Brain pericyte (primary cell): ENCODE measurements at regions not wholly inside any gene's neighbourhood (a gene's known extent, or its start where the extent isn't known, plus 50 kb on each side); places are given as distances from the start of the nearest gene placed in this dataset.

ENCODE experiments used
- DNase-seq: peaks from one replicate; pipeline ENCODE4 v3.0.0-alpha.2; 2012; ENCODE audit warnings: low read depth, low spot score

DNA sequence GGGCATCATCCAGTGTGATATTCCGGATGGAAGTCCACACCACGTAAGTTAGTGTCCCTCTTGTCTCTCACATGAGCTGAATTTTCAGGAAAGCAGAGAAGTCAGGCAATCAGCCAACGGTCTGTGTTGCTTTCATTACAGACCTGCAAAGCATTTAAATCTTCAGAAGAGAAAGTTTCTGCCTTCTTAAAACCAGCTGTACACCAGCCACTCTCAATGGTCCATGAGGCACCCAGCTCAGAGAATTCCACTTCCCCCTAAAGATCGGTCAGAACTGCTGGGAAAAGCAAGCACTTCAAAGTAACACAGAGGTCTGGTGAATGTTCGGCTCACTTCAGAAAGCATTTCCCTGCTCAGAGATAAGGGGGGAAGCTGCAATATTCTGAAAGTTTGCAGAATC, 903.7 kb downstream of the EPHA3 start:
- DNase-seq: no peak

DNA sequence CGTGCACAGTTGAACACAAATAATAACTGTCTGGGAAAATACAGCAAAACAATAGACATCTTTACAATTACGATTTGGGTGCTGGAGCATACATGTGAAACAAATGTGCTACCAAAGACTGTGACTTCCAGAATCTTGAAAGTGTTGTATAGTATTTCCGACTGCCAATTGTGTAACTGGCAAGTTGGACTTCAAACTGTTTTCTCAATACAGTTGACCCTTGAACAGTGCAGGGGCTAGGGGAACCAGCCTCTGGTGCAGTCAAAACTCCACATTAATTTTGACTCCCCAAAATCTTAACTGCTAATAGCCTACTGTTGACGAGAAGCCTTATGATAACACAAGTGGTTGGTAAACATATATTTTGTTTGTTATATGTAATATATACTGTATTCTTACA, 904.2 kb downstream of the EPHA3 start:
- DNase-seq: no peak

DNA sequence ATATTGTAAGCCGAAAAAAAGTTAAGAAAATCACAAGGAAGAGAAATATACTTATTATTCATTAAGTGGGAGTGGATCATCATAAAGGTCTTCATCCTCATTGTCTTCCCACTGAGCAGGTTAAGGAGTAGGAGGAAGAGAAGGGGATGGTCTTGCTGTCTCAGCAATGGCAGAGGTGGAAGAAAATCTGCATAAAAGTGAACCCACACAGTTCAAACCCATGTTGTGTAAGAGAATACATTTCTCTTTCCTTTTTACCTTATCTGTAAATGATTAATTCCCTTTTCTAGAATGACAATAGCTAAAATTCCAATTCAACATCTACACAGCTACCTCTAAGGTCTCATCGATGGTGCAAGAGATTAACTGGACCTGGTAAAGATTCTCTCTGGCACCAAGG, 904.6 kb downstream of the EPHA3 start:
- DNase-seq: no peak

DNA sequence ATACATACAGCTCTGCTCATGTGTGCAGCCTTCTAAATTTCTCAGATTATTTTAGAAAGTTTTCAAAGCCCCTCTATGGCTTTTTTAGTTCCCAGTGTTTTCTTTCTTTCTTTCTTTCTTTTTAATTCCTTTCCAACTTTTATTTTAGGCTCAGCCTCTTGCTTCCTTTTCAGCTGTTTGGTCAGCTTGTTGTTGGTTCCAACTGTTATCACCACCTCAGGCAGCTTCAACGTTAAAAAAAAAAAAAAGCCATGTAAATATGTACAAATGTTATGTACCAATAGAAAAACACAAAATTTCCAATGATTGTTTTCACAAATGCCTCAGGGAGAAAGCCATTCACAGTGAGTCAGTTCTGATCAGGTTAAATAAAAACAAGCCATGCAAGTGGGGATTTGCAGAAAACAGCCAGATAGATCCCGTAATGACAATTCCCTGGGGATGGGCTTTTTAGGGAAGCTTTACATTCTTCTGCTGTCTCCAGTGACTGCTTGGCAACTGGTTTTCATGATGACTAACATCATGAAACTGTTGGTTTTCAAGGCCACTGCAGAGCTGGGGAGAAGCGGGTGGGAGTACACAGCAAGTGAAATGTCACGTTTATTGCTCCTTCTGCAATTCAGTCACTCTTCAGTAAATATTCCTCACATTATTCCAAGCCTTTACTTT, 908.4 kb downstream of the EPHA3 start:
- peak; percentile 93 for DNase-seq

DNA sequence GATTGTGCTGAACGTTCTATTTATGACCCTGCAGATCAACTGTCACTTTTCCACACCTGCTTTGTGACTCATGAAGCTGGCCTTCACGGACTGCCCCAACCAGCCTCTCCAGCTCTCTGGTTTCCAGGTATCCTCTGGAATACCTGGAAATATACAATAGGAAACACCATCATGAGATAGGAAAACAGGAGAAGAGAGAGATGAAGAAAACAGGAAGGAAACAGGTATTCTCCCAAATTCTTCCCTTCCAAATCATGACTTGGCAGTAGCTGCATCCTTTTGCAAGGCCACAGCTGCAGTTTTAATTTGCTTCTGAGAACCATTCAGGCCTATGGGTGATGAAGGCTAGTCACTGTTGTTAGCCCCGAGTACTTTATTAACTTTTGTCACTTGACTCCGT, 909.1 kb downstream of the EPHA3 start:
- no peak for DNase-seq

DNA sequence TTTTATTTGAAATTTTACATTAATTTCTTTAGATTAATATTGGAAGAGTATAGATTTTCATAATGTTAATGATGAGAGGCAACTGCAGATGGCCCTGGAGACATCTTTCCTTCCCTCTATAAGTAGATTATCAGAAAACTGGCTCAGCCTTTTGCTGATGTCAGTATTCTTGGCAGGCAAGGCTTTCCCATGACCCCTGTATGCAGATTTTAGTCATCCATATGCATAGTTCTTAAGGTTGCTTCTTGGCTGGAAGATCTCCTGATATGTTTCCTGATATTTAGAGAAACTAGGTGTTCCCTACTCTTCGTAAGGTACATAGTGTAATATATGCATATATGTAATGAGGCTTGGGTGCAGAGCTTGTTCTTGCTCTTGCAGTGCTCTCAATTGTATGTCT, 911.4 kb downstream of the EPHA3 start:
- DNase-seq: no peak

DNA sequence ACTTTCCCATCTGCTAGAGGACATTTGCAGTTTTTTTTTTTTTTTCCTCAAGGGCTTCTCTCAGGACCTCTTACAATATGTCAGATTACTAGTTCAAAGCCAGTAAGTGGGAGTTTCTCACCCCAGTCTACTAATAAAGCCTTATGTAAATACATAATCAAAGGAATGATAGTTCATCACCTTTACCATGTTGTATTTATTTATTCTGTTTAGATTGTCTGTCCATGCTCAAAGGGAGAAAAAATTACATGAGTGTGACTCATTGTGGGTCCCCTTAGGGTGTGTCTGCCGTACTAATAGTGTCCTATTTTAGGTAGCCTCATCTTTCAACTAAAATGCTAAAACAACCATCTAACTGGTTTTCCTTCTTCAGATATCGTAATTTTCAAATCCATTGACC, 917.6 kb downstream of the EPHA3 start:
- DNase-seq: no peak

DNA sequence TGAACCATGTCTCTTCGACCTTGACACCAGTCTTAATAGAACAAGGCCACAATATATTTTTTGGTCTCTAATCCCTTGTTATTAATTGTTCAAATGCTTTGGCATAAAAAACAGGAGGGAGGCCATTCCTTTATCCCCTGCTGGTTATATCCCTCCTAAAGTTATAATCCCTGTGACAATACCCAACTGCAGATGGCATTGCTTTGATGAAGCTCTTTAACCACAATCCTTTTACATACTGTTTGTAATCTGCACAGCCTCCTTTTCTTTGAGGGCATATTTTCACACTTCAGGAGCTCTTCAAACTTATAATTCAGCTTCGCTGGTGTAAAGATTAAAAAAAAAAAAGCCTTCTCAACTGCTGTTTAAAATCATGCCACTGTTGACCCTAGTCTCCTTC, 919.0 kb downstream of the EPHA3 start:
- DNase-seq: no peak

DNA sequence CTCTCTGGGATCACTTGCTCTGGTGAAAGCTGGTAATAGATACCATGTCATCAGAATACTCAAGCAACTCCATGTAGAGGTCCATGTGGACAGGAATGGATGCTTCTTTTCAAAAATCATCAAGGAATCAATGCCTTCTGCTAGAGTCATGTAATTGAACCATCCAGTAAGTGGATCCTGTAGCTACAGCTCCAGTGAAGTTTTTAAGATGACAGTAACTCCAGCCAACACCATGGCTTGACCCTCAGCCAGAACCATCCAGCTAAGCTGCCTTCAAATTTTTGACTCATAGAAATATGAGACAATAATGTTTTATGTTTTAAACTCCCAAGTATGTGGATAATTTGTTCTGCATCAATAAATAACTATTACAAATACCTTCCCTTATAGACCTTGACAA, 923.7 kb downstream of the EPHA3 start:
- DNase-seq: no peak

DNA sequence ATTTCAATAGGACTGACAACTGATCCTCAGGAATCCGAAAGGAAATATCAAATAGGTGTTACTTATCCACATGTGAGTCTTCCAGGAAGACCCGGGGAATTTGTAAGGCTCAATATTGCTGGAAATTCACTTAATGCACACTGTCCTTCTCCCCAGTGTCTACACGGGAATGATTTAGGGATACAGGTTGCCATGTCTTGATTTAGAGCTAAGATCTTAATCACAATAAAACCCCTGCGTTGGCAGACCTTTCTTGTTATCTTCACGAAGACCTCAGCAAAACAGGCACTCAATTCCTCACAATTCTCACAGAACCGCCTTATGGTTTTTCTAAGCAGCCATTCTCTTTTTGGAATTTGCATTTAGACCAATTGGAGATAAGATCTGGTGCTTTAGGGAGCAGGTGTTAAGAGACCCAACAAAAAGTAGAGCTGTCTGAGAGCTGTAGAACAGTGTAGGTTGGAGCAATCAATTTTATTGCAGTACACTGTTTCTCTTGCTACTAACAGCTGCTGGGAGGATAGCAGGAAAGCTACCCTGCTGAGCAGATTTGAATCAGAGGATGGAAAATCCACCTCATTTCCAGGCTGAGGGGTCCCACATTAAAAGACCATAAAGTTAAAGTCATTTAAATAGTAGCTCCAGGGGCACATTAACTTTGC, 925.7 kb downstream of the EPHA3 start:
- DNase-seq: no peak

DNA sequence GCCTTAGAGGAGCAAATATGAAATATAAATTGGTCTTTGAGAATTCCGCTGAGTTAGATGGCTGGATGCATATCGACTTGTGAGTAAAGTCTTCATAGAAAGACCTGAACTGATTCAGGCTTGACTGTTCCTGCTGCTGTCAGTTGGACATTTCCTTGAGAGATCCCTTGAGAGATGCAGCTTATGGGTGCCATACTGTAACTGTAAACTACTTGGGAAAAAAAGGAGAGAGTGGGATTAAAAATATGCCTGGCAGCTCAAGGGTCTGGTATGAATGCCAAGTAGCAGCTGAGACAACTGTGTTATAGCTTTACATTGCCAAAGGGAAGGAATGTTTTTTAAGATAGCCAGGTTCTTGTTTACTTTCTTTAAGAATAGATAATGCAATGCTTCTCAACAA, 926.6 kb downstream of the EPHA3 start:
- DNase-seq: no peak

DNA sequence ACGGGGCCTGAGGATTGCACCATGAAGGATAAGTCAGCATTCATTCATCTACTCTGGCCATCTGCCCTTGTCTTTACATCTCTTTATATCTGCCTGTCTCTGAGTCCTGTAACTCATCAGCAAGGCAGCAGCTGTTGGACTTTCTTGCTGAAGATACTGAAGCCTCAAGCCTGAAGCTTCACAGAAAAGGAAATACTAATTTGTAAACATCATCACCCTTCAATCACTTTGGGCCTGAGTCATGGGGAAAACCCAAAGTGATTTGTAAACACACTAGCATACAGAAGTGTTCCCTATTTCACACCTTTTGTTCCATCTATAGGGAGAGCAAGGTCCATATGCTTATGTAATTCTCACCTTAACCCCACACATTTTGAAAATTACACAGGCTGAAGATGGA, 928.2 kb downstream of the EPHA3 start:
- DNase-seq: no peak

DNA sequence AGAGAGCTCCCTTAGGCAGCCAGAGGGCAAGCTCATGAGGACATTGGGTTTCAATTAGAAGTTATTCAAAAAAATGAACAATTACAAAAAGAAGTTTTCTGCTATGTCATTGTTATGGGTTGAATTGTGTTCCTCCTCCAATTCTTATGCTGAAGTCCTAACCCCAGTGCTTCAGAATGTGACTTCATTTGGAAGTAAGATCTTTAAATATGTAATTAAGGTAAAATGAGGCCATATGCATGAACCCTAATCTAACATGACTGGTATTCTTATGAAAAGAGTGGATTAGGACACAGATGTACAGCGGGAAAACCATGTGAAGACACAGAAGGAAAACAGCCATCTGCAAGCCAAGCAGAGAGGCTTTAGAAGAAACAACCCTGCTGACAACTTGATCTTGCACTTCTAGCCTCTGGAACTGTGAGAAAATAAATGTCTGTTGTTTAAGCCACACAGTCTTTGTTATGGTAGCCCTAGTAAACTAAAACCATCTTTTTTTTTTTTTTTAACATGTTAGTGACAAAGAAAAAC, 929.6 kb downstream of the EPHA3 start:
- DNase-seq: no peak

DNA sequence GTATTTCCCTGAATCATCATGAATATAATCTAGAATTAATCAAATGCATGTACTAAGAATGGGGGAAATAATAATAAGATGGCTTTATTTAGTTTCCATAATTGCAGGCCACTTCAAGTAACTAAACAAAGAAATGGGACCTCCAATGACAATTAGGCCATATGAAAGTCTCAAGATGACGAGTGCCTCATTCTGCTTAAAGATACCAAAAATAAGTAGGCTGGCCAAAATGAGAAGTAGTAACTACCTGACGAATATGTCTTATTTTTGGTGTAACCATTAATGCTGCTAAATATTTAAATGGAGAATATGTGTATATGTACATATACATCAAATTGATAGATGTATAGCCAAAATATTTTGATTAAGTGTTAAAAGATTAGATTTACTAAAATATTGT, 932.6 kb downstream of the EPHA3 start:
- DNase-seq: no peak

DNA sequence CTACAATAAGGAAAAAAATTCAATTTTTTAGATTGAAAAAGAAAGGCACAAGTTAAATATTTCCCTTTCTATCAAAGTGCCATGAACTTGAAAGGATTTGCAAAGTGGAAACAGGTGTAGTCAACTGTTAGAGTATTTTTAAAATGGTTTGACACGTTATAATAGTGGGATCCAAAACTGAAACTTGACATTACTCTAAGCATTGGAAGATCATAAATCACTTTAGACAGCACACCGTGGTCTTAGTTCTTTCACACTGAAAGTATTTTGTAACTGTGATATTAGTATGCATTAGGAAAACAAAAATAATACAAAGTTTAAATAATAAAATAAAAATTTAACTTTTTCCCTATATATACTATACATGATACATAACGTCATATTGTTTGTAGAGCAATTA, 933.1 kb downstream of the EPHA3 start:
- no peak for DNase-seq

DNA sequence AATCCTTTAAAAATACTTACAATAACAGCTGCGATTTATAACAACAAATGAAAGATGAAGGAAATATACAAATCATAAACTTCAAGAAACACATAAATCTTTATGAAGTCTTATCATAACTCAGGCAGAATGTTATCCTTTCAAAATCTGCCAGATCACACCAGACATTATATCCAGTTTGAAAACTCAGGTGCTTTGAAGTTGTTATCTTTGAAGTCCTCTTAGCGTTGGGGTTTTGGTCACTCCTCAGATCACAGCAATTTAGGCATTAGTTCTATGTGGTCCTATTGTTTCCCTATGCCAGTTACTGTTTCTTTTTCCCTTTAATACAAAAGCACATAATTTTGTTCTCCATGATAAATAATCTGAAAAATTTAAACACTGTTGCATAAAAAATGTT, 934.6 kb downstream of the EPHA3 start:
- DNase-seq: no peak

DNA sequence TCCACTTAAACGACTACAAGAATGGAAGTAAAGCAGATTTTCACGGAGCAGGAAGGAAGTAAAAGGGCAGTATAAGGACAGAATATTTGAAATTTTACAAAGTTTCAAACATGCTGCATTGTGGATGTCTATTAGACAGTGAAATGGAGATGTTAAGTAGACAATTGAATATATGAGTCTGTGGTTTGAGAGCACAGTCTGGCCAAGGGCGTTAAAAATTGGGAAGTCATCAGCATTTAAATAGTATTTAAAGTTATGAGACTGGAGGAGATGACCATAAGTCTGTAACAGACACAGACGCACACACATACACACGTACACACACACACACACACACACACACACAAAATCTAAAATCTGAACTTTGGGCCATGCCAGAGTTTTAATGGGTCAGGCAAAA, 935.9 kb downstream of the EPHA3 start:
- DNase-seq: no peak

DNA sequence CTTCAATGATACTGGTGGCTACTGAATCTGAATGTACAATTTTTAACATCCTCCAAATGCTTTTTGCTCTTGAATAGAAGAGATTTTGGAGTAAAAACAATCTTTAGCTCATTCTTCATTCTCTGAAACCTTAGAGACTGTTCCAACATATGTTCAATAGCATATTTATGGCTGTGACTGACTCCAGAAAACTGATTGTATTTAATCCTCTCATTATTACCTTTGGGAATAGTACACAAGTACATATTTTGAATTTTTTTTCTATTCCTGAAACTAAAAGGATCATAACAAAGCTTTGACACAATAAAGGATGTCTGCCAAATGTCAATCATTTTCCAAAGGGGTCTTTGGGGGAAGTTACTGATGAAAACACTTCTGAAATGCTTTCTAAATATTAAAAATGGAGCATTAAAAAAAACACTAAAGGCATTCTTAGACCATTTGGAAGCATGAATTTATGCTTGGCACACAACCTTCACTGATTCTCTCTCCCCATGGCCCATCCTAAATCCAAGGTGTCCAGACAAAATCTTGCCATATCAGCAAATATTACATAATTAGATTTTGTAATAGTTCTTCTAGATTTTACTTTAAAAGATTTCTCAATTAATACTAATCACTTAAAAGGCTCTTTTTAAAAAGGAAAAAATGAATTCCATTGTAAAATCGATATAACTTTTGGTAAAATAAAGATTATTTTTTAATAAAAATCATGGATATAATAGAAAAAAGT, 936.8 kb downstream of the EPHA3 start:
- no peak for DNase-seq

DNA sequence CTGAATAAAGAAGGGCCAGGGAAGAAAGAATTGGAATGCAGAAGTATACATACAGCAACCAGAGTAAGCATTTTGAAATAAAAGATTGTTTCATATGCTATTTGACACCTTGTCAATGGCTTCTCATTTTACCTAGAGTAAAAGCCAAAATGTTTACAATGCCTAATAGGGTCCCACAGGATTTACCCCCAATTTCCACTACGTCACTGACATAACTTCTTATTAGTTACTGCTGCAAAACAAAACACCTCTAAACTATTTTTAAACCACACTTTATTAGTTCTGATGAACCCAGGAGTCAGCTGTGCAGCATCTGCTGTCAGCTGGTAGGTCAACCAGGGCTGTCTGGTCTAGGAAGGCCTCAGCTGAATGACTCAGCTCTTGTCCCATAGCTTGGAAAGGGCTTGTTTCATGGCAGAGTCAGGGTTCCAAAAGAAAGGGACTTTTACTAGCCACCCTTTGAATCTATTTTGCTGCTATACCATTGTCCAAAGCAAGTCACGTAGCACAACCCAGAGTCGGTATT, 945.1 kb downstream of the EPHA3 start:
- DNase-seq: no peak

DNA sequence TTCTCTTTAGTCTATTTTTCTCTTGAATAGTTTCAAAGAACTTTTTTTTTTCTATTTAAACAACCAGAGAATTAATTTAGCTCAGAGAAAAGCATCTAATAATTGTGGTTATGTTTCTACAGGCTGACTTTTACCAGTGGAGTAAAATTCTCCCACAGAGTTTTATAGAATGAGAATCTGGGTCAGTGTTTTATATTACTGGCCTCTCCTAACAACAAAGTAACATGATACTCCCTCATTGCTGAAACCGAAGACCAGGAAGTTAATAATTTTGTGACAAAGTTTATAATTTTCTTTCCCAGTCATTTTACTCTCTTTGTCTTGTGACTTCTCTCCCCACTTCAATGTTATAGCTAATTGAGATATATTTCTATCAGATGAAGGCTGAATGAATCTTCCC, 946.9 kb downstream of the EPHA3 start:
- no peak for DNase-seq

DNA sequence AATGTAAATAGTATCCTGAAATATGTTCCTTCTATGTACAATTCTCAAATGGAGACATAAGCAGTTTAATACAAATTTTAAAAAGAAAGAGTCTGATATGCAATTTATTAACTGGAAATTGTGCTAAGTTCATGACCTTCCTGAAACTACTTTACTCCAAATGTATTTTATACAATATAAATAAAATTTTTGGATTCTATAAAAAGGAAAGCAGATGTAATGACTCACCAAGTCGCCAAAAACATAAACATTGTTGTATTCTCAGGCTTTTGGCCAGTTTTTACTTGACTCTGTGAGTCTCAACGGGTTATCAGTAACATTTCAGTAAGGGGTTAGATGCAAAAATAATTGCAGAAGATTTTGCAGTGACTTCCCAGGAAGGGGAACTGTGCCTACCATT, 948.2 kb downstream of the EPHA3 start:
- DNase-seq: peak; percentile 37

DNA sequence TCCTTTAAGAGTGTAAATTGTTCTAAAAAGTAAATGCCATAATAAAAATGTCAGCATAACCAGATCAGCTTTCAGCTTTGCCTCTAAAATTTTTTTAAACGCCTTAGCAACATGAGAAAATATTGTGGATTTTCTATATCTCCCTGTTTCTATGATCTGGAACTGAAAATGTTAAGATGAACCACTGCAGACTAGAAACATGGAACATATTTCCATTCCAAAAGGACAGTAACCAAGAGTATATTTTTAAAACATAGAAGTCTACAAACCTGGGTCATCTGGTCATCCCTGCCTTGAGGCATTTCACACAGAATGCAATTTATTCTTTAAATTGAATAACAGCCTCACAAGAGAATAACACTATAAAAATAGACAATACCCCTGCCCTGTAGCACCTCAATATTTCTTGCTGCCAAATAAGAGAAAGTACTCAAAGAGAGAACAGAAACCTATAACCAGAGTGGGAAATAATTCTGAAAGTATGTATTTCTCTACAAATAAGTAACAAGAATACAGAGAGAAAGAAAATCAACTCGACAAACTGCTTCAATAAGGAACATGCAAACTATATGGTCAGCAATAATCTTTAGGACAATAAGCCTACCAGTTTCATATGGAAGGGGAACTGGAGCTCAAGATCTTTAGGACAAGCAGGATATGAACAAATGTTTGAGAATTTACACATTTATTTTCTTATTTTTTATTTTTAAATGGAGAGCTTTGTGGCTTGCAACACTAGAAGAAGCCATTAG, 949.0 kb downstream of the EPHA3 start:
- no peak for DNase-seq
